GM23338 (cell line): ENCODE measurements at regions not wholly inside any gene's neighbourhood (a gene's known extent, or its start where the extent isn't known, plus 50 kb on each side); places are given as distances from the start of the nearest gene placed in this dataset.

Experiments
- CTCF ChIP-seq, 2 experiments: fragments of 200-600 bp in 1 of 2; sonication (generic) in 1 of 2; conservative IDR thresholded peaks; 2 replicates each; pipeline versions ENCODE4 v1.5.1 to v1.6.1; 2016 to 2017; ENCODE audit warnings: antibody characterized with exemption in 2 of 2, low read depth in 2 of 2, mild to moderate bottlenecking in 2 of 2, moderate library complexity in 1 of 2
- EZH2 ChIP-seq: fragments of 200-600 bp; sonication (generic); IDR thresholded peaks from one replicate; pipeline ENCODE4 v1.8.0; 2017; ENCODE audit warnings: antibody characterized with exemption, mild to moderate bottlenecking, low read depth; ENCODE audit not compliant: unreplicated experiment
- EZH2phosphoT487 ChIP-seq: fragments of 200-600 bp; sonication (generic); IDR thresholded peaks from one replicate; pipeline ENCODE4 v1.8.1; 2018; ENCODE audit warnings: antibody characterized with exemption; ENCODE audit not compliant: unreplicated experiment
- JUNB ChIP-seq: IDR thresholded peaks from one replicate; pipeline ENCODE4 v1.6.1; 2016; ENCODE audit warnings: antibody characterized with exemption; ENCODE audit not compliant: unreplicated experiment
- POLR2AphosphoS5 ChIP-seq: IDR thresholded peaks from 2 replicates; pipeline ENCODE4 v1.6.1; 2016; ENCODE audit warnings: antibody characterized with exemption, low read depth
- REST ChIP-seq: IDR thresholded peaks from one replicate; pipeline ENCODE4 v1.6.1; 2018; ENCODE audit warnings: antibody characterized with exemption; ENCODE audit not compliant: unreplicated experiment

- TF ChIP-seq CTCF (conservative IDR thresholded peaks at IDR 0.05; ENCODE audit: low read depth in 2 of 2) = no peak
- TF ChIP-seq EZH2phosphoT487 = no peak
- no peak for TF ChIP-seq JUNB
- no peak for TF ChIP-seq REST
- no peak for TF ChIP-seq POLR2AphosphoS5
- no peak for TF ChIP-seq EZH2
These were observed 87.8 kb downstream of the ANKRD10 start for GRCh38 chr13:110826861-110827672.
